PC-3 (cell line): ENCODE measurements at regions not wholly inside any gene's neighbourhood (a gene's known extent, or its start where the extent isn't known, plus 50 kb on each side); places are given as distances from the start of the nearest gene placed in this dataset.

ENCODE experiments used
- ATAC-seq: fragments of 200-7000 bp; cut with Tn5 transposase; 2 replicates; pipeline ENCODE4 v1.9.1; 2020; ENCODE audit warnings: mild to moderate bottlenecking, moderate library complexity
- BruUV-seq: library from RNA; stranded (reverse); fragments of 400-500 nt; replicated peaks from 2 replicates; lab custom pipeline; 2021; lab: Mats Ljungman, UMichigan
- CTCF ChIA-PET: fragments of 300-600 bp; sonication (Branson Sonifier 250); formaldehyde crosslinking; loops from one replicate; lab custom pipeline; 2022; ENCODE audit warnings: antibody characterized with exemption; lab: Charles Lee
- POLR2A ChIA-PET: fragments of 300-600 bp; sonication (Branson Sonifier 250); formaldehyde crosslinking; loops from one replicate; lab custom pipeline; 2022; ENCODE audit warnings: antibody characterized with exemption; ENCODE audit not compliant: unreplicated experiment; lab: Charles Lee
- DNase-seq: peaks from one replicate; pipeline ENCODE4 v3.0.0-alpha.2; 2015
- H2AFZ ChIP-seq: fragments of 300-600 bp; sonication (generic); 2 replicates; pipeline ENCODE4 v1.6.0; 2016; ENCODE audit warnings: antibody characterized with exemption, low read length
- H3F3A ChIP-seq: fragments of 300-600 bp; sonication (generic); one replicate; pipeline ENCODE4 v1.6.0; 2017; ENCODE audit warnings: antibody characterized with exemption, low read length, control low read depth, mild to moderate bottlenecking; ENCODE audit not compliant: unreplicated experiment
- H3K27ac ChIP-seq: fragments of 300-600 bp; sonication (generic); 2 replicates; pipeline ENCODE4 v1.5.1; 2016; ENCODE audit warnings: mild to moderate bottlenecking, low read length
- H3K27me3 ChIP-seq: fragments of 300-600 bp; sonication (generic); 2 replicates; pipeline ENCODE4 v1.6.1; 2016; ENCODE audit warnings: low read length, mixed read lengths
- H3K36me3 ChIP-seq: fragments of 300-600 bp; sonication (generic); 2 replicates; pipeline ENCODE4 v1.6.1; 2016; ENCODE audit warnings: low read depth, mixed run types, low read length, mixed read lengths
- H3K4me1 ChIP-seq: fragments of 300-600 bp; sonication (generic); 2 replicates; pipeline ENCODE4 v1.5.1; 2016; ENCODE audit warnings: low read length; ENCODE audit not compliant: insufficient read depth
- H3K4me2 ChIP-seq: fragments of 300-600 bp; sonication (generic); 2 replicates; pipeline ENCODE4 v1.6.0; 2016; ENCODE audit warnings: low read length
- H3K4me3 ChIP-seq: fragments of 300-600 bp; sonication (generic); 2 replicates; pipeline ENCODE4 v1.5.1; 2016; ENCODE audit warnings: mild to moderate bottlenecking, low read length, mixed read lengths
- H3K79me2 ChIP-seq: fragments of 300-600 bp; sonication (generic); 2 replicates; pipeline ENCODE4 v1.6.1; 2017; ENCODE audit warnings: low read length, mixed read lengths
- H3K9ac ChIP-seq: fragments of 300-600 bp; sonication (generic); 2 replicates; pipeline ENCODE4 v1.6.0; 2016; ENCODE audit warnings: mild to moderate bottlenecking, low read length
- H3K9me2 ChIP-seq: fragments of 300-600 bp; sonication (generic); replicated peaks from 2 replicates; pipeline ENCODE4 v1.6.1; 2016; ENCODE audit warnings: mixed run types, low read length, mixed read lengths
- H3K9me3 ChIP-seq: fragments of 300-600 bp; sonication (generic); 2 replicates; pipeline ENCODE4 v1.6.1; 2016; ENCODE audit warnings: low read length, mixed read lengths
- H4K20me1 ChIP-seq: fragments of 300-600 bp; sonication (generic); 2 replicates; pipeline ENCODE4 v1.6.1; 2016; ENCODE audit warnings: low read length, mixed read lengths
- CTCF ChIP-seq: fragments of 300-600 bp; sonication (generic); conservative IDR thresholded peaks from 2 replicates; pipeline ENCODE4 v1.5.1; 2017; ENCODE audit warnings: antibody characterized with exemption, low read depth, mild to moderate bottlenecking, low read length
- EZH2 ChIP-seq: fragments of 300-600 bp; sonication (generic); IDR thresholded peaks from one replicate; pipeline ENCODE4 v1.6.1; 2017; ENCODE audit warnings: antibody characterized with exemption, mild to moderate bottlenecking, low read length; ENCODE audit not compliant: unreplicated experiment
- EZH2phosphoT487 ChIP-seq: fragments of 300-600 bp; sonication (generic); IDR thresholded peaks from 2 replicates; pipeline ENCODE4 v1.6.1; 2018; ENCODE audit warnings: mild to moderate bottlenecking, antibody characterized with exemption, low read length, borderline replicate concordance
- intact Hi-C: fragments of 100-400 bp; cut with micrococcal nuclease; formaldehyde crosslinking; loops from 2 replicates; pipeline ENCODE4 v1.9.0; 2023

GRCh38 chr2:160646684-160647444 is 153.3 kb upstream of the RBMS1 start:
- intact Hi-C loops: no loop called here
- peaks cover 68% of the 10 kb centered on the region for H3K4me1 ChIP-seq
- no peaks in the 10 kb centered on the region for H3K9me3 ChIP-seq
- ATAC-seq: peak; percentile 15
- BruUV-seq: no TSS peak
- H4K20me1 ChIP-seq: no peaks in the 10 kb centered on the region
- no peaks in the 10 kb centered on the region for H3K27me3 ChIP-seq
- peak overlapping the region; percentile 48 for H3K4me2 ChIP-seq
- 0 out of 2 replicates have a peak overlapping the region, but pooled peaks have one; percentile 15 for H3K4me3 ChIP-seq
- H2AFZ ChIP-seq: 0 out of 2 replicates have a peak overlapping the region, but pooled peaks have one; percentile 3
- CTCF ChIA-PET: no interaction called here
- TF ChIP-seq EZH2 (no peak), EZH2phosphoT487 (no peak), CTCF (no peak; the same call in 1 of the 2 replicates)
- no peaks in the 10 kb centered on the region for H3K79me2 ChIP-seq
- peak overlapping the region; percentile 64 for H3K27ac ChIP-seq
- H3K9ac ChIP-seq: no peak overlapping the region
- H3F3A ChIP-seq: peaks cover 6% of the 10 kb centered on the region
- POLR2A ChIA-PET: interaction anchor here (0.6 kb wide), 1 partner anchor 298 kb away, joined by 5 read pairs; no protein-coding TSS in a partner anchor
- H3K9me2 ChIP-seq: no peaks in the 10 kb centered on the region
- DNase-seq: peak; percentile 93
- H3K36me3 ChIP-seq: no peaks in the 10 kb centered on the region

GRCh38 chr2:160647967-160648685 is 154.5 kb upstream of the RBMS1 start:
- peak overlapping the region; percentile 64 for H3K27ac ChIP-seq
- H3F3A ChIP-seq: peaks cover 6% of the 10 kb centered on the region
- TF ChIP-seq EZH2 (no peak), EZH2phosphoT487 (no peak), CTCF (no peak)
- DNase-seq (no peak), ATAC-seq (no peak)
- H4K20me1 ChIP-seq: no peaks in the 10 kb centered on the region
- H3K4me1 ChIP-seq: peaks cover 74% of the 10 kb centered on the region
- ChIA-PET POLR2A (no interaction called here), CTCF (no interaction called here)
- H3K4me3 ChIP-seq: no peak overlapping the region
- H3K9ac ChIP-seq: no peak overlapping the region
- intact Hi-C loops: no loop called here
- H3K4me2 ChIP-seq: peak overlapping the region; percentile 48
- no TSS peak for BruUV-seq
- H2AFZ ChIP-seq: no peak overlapping the region
- H3K9me2 ChIP-seq: no peaks in the 10 kb centered on the region
- no peaks in the 10 kb centered on the region for H3K79me2 ChIP-seq
- H3K9me3 ChIP-seq: no peaks in the 10 kb centered on the region
- no peaks in the 10 kb centered on the region for H3K36me3 ChIP-seq
- H3K27me3 ChIP-seq: no peaks in the 10 kb centered on the region
